Karpas-422 (cell line): ENCODE measurements at regions not wholly inside any gene's neighbourhood (a gene's known extent, or its start where the extent isn't known, plus 50 kb on each side); places are given as distances from the start of the nearest gene placed in this dataset.

Source experiments
- DNase-seq: peaks from one replicate; pipeline ENCODE4 v3.0.0-alpha.2; 2015
- H2AFZ ChIP-seq: fragments of 200-600 bp; sonication (generic); 2 replicates; pipeline ENCODE4 v1.6.1; 2014; ENCODE audit warnings: antibody characterized with exemption, low read length, mixed read lengths
- H3K27ac ChIP-seq: fragments of 200-600 bp; sonication (generic); 2 replicates; pipeline ENCODE4 v1.5.1; 2014; ENCODE audit warnings: mild to moderate bottlenecking, low read length, moderate library complexity
- H3K27me3 ChIP-seq: fragments of 200-600 bp; sonication (generic); 2 replicates; pipeline ENCODE4 v1.6.1; 2014; ENCODE audit warnings: low read length, mixed read lengths
- H3K36me3 ChIP-seq: fragments of 200-600 bp; sonication (generic); 2 replicates; pipeline ENCODE4 v1.6.1; 2014; ENCODE audit warnings: low read length, mixed read lengths; ENCODE audit not compliant: insufficient read depth
- H3K4me1 ChIP-seq: fragments of 200-600 bp; sonication (generic); 2 replicates; pipeline ENCODE4 v1.6.1; 2014; ENCODE audit warnings: mild to moderate bottlenecking, low read length, mixed read lengths
- H3K4me2 ChIP-seq: fragments of 200-600 bp; sonication (generic); 2 replicates; pipeline ENCODE4 v1.6.1; 2014; ENCODE audit warnings: low read length, low read depth, mild to moderate bottlenecking; ENCODE audit not compliant: poor library complexity, severe bottlenecking
- H3K4me3 ChIP-seq: fragments of 200-600 bp; sonication (generic); 2 replicates; pipeline ENCODE4 v1.5.1; 2014; ENCODE audit warnings: mild to moderate bottlenecking, antibody characterized with exemption, low read length, mixed read lengths
- H3K79me2 ChIP-seq: fragments of 200-600 bp; sonication (generic); 2 replicates; pipeline ENCODE4 v1.6.1; 2014; ENCODE audit warnings: mild to moderate bottlenecking, low read length, mixed read lengths
- H3K9ac ChIP-seq: fragments of 200-600 bp; sonication (generic); 2 replicates; pipeline ENCODE4 v1.6.0; 2014; ENCODE audit warnings: low read length
- H3K9me2 ChIP-seq: fragments of 200-600 bp; sonication (generic), shearing (Covaris generic); replicated peaks from 2 replicates; pipeline ENCODE4 v1.6.0; 2014; ENCODE audit warnings: mild to moderate bottlenecking, low read length, moderate library complexity; ENCODE audit not compliant: insufficient read depth
- H3K9me3 ChIP-seq: fragments of 300-700, 200-600 bp; sonication (generic); 2 replicates; pipeline ENCODE4 v1.6.1; 2014; ENCODE audit warnings: low read length, mixed read lengths
- H4K20me1 ChIP-seq: fragments of 200-600 bp; sonication (generic); 2 replicates; pipeline ENCODE4 v1.6.1; 2014; ENCODE audit warnings: mild to moderate bottlenecking, antibody characterized with exemption, low read length, low read depth; ENCODE audit not compliant: insufficient read depth

DNA sequence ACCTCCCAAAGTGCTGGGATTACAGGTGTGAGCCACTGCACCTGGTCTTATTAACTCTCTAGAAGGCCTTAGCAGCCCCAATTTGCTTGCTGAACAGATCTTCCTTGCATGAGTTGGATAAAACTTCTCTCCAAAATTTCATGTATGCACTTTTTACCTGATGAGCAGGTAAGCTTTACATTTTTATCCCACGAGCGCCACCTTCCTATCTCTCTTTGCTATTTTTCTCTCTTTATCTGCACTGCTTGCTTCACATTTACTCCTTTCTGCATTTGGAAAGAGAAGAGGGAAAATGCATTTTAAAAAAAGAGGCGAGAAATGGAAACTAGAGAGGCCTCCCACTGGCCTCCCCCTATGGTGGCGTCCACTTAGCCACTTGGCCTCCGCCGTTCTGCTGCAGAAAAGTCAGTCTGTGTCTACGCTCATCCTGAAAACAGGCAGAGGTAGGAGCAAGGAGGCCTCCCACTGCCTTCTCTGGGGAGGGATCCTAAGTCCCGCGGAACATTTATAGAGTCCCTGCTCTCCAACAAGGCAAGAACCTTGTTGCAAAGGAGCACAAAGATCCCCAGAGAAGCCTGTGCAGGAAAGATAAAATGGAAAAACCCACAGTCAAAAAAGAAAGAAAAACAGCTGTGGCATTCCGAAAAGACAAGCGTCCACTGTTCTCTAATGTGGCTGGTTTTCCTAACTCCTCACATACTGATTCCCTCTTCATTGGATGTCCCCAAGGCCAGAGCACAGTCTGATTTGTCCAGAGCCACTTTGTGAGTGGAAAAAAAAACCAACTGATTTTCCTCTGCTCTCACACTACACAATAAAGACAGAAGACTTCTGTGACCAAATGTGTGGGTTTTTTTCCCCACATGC, 62.2 kb upstream of the INCENP start:
- Histone ChIP-seq H3K4me2 (no peak overlapping the region), H3K27ac (no peak overlapping the region), H3K9me2 (no peaks in the 10 kb centered on the region), H3K9ac (no peak overlapping the region), H3K27me3 (no peaks in the 10 kb centered on the region), H4K20me1 (no peaks in the 10 kb centered on the region), H3K9me3 (no peaks in the 10 kb centered on the region), H3K79me2 (no peaks in the 10 kb centered on the region), H3K4me1 (no peaks in the 10 kb centered on the region), H3K36me3 (no peaks in the 10 kb centered on the region), H3K4me3 (no peak overlapping the region), H2AFZ (no peak overlapping the region)
- no peak for DNase-seq

DNA sequence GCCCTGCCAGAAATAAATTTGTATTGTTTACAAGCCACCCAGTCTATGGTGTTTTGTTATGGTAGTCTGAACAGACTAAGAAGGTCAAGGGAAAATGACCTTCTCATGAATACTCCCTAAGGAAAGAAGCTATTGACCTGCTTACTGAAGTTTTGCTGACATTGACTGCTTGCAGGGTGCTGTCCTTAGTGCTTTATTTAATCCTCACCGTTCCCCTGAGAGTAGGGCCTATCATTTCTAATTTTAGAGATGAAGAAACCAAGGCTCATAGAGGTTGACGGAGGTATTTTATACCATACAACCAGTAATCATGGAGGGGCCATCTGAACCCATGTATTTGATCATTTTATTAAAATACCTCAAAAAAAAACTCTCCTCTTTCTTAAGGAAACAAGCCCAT, 66.7 kb upstream of the INCENP start:
- no peaks in the 10 kb centered on the region for H3K9me3 ChIP-seq
- H4K20me1 ChIP-seq = no peaks in the 10 kb centered on the region
- H3K4me2 ChIP-seq = no peak overlapping the region
- H3K4me1 ChIP-seq = no peaks in the 10 kb centered on the region
- no peak overlapping the region for H3K9ac ChIP-seq
- H3K79me2 ChIP-seq = no peaks in the 10 kb centered on the region
- H3K27me3 ChIP-seq = no peaks in the 10 kb centered on the region
- no peak overlapping the region for H3K27ac ChIP-seq
- DNase-seq = no peak
- H3K4me3 ChIP-seq = no peak overlapping the region
- no peak overlapping the region for H2AFZ ChIP-seq
- no peaks in the 10 kb centered on the region for H3K9me2 ChIP-seq
- H3K36me3 ChIP-seq = no peaks in the 10 kb centered on the region

DNA sequence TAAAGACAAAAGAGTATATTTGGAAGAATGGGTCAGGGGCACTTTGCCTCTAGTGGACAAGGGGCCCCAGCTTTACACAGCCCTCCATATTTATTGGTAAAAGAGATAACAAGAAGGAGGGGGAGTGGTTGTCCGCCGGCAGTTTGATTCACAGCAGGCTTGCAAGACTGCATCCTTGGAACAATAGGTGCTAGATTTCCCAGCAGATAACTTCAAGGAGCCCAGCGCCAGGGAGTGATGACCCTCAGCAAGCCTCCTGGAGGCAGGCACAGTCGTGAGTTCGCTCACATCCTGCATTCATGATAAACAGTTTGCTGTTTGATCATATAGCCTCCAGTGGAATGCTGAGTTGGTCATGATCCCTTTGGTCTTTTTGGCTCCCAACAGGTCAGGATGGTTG, 67.8 kb upstream of the INCENP start:
- Histone ChIP-seq H3K79me2 (no peaks in the 10 kb centered on the region), H3K9me2 (no peaks in the 10 kb centered on the region), H2AFZ (no peak overlapping the region)

DNA sequence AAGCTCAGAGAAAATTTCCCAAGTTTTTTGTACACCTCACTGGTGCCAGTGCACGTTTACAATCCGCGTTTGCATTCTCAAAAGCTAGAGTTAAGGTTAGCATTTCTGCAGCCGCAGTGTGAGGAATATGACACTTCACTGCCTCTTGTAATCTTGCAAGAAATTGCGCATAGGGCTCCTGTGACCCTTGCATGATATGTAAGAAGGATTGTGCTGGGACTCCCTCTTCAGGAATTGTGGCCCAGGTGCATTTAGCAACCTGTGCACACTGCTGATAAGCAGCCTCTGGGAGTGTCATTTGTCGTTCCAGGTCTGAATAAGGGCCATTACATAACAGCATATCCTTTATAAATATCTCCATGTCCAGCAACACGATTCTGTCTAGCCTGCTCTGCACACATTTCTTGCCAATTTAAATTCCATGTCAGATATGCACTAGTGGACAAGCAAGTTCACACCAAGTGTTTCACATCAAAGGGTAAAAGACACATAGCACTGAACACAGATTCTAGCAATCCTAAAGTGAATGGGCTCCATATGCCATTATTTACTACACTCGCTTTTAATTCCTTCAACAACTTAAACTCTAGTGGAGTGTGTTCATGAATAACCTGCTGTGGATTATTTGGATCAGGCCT, 69.2 kb upstream of the INCENP start:
- Histone ChIP-seq H3K36me3 (no peaks in the 10 kb centered on the region), H3K79me2 (no peaks in the 10 kb centered on the region), H3K27me3 (no peaks in the 10 kb centered on the region), H4K20me1 (no peaks in the 10 kb centered on the region), H3K4me3 (no peak overlapping the region), H3K4me1 (no peaks in the 10 kb centered on the region), H2AFZ (no peak overlapping the region), H3K27ac (no peak overlapping the region), H3K9me3 (no peaks in the 10 kb centered on the region), H3K4me2 (no peak overlapping the region), H3K9ac (no peak overlapping the region), H3K9me2 (no peaks in the 10 kb centered on the region)
- DNase-seq = peak; percentile 77

More for the DNA sequence above, 67.8 kb upstream of the INCENP start:
- H3K4me3 ChIP-seq = no peak overlapping the region
- no peak overlapping the region for H3K4me2 ChIP-seq
- H3K9ac ChIP-seq = no peak overlapping the region
- no peaks in the 10 kb centered on the region for H3K4me1 ChIP-seq
- H3K36me3 ChIP-seq = no peaks in the 10 kb centered on the region
- H3K27ac ChIP-seq = no peak overlapping the region
- DNase-seq = no peak
- H3K9me3 ChIP-seq = no peaks in the 10 kb centered on the region
- H3K27me3 ChIP-seq = no peaks in the 10 kb centered on the region
- H4K20me1 ChIP-seq = no peaks in the 10 kb centered on the region

DNA sequence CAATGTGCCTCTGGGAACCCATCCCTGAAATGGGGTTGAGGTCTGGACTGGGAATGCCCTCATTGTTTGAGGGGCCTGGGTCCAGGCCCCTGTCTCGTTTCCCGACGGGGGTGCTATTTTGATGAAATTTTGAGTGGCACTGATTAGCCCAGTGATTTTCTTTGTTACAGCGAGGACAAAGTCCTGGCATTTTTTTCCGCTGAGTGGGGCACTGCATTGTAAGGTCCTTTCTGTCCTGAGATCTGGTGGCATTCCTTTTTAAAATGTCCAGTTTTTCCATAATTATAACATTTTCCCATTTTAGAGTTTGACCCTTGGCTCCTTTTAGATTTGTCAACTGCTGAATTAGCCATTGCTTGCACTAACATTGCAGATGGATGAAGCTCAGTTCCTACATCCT, 69.7 kb upstream of the INCENP start:
- H3K36me3 ChIP-seq = no peaks in the 10 kb centered on the region
- no peaks in the 10 kb centered on the region for H3K9me3 ChIP-seq
- no peaks in the 10 kb centered on the region for H3K79me2 ChIP-seq
- no peaks in the 10 kb centered on the region for H4K20me1 ChIP-seq
- no peak overlapping the region for H3K27ac ChIP-seq
- H3K9ac ChIP-seq = no peak overlapping the region
- DNase-seq = no peak
- H2AFZ ChIP-seq = no peak overlapping the region
- no peaks in the 10 kb centered on the region for H3K4me1 ChIP-seq
- H3K4me3 ChIP-seq = no peak overlapping the region
- no peaks in the 10 kb centered on the region for H3K9me2 ChIP-seq
- no peaks in the 10 kb centered on the region for H3K27me3 ChIP-seq
- no peak overlapping the region for H3K4me2 ChIP-seq

DNA sequence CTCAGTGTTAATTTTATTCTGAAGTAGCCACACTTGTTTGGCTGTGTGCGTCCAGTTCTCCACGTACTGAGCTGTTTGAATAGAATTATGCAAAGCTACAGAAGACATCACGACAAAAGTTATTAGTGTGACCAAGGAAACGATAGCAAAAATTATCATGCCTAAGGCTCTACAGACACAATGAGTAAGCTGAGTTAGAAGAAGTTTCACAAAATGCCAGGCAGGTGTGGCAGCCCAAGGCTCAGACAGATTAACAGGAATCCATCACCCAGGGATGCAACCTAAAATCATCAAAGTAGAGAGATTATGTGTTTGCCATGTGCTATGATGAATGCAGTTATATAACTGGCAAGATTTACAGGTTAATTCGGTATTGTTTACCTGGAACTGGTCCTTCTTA, 73.1 kb upstream of the INCENP start:
- Histone ChIP-seq H3K9ac (no peak overlapping the region), H3K27me3 (no peaks in the 10 kb centered on the region), H3K4me2 (no peak overlapping the region), H3K9me3 (no peaks in the 10 kb centered on the region), H3K79me2 (no peaks in the 10 kb centered on the region), H3K27ac (no peak overlapping the region), H3K9me2 (no peaks in the 10 kb centered on the region), H3K4me3 (no peak overlapping the region), H4K20me1 (0 out of 2 replicates have a peak, but pooled peaks cover 3% of the 10 kb centered on the region), H3K4me1 (no peaks in the 10 kb centered on the region), H2AFZ (no peak overlapping the region), H3K36me3 (no peaks in the 10 kb centered on the region)
- DNase-seq = no peak

DNA sequence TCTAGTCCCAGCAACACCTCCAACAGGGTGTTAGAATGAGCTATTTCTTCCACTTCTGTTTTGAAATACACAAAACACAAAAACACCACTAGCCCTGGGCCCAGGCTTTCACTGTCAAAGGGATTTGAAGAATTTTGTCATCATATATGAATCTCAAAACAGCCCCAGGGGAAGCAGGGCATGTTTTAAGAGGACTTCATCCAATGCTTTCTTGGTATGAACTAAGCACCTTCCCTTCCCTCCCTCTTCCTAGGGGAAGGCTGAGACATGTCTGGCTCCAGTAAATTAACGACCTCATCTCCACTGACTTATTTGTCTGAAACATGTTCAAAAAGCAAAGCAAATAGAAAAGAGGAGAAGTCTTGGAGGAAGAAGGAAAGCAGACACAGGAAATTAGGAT, 75.7 kb upstream of the INCENP start:
- H3K79me2 ChIP-seq = no peaks in the 10 kb centered on the region
- no peaks in the 10 kb centered on the region for H3K9me3 ChIP-seq
- no peaks in the 10 kb centered on the region for H3K9me2 ChIP-seq
- H4K20me1 ChIP-seq = 0 out of 2 replicates have a peak, but pooled peaks cover 3% of the 10 kb centered on the region
- DNase-seq = no peak
- H3K9ac ChIP-seq = no peak overlapping the region
- H3K36me3 ChIP-seq = no peaks in the 10 kb centered on the region
- H3K4me3 ChIP-seq = no peak overlapping the region
- H3K4me2 ChIP-seq = no peak overlapping the region
- no peak overlapping the region for H3K27ac ChIP-seq
- H3K4me1 ChIP-seq = no peaks in the 10 kb centered on the region
- H2AFZ ChIP-seq = no peak overlapping the region
- H3K27me3 ChIP-seq = no peaks in the 10 kb centered on the region

DNA sequence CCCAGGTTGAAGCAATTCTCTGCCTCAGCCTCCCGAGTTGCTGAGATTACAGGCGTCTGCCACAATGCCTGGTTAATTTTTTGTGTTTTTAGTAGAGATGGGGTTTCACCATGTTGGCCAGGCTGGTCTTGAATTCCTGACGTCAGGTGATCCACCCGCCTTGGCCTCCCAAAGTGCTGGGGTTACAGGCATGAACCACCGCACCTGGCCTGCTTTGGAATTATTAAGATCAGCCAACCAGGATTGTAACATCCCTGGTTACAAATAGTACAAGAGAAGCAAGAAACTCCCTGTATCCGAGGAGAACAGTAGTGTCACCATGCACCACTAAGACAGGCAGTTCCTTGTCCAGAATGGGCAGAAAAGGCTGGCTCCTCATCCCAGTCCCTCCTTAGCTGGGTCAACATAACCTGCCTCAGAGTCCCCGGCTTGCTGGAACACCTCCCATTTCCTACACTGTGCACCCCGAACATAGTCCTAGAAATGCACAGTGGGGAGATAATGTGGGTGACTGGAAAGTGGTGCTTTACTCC, 77.2 kb upstream of the INCENP start:
- Histone ChIP-seq H3K79me2 (no peaks in the 10 kb centered on the region), H3K27me3 (no peaks in the 10 kb centered on the region), H3K4me1 (peaks cover 7% of the 10 kb centered on the region), H3K27ac (no peak overlapping the region), H3K36me3 (no peaks in the 10 kb centered on the region), H4K20me1 (0 out of 2 replicates have a peak, but pooled peaks cover 3% of the 10 kb centered on the region), H3K4me2 (no peak overlapping the region), H3K9me3 (no peaks in the 10 kb centered on the region), H3K9me2 (no peaks in the 10 kb centered on the region), H3K4me3 (no peak overlapping the region), H2AFZ (no peak overlapping the region), H3K9ac (no peak overlapping the region)
- DNase-seq = no peak
